Panc1 (cell line): ENCODE measurements at regions not wholly inside any gene's neighbourhood (a gene's known extent, or its start where the extent isn't known, plus 50 kb on each side); places are given as distances from the start of the nearest gene placed in this dataset.

Experiments
- ATAC-seq: fragments of 200-7000 bp; cut with Tn5 transposase; 2 replicates; pipeline ENCODE4 v1.9.1; 2020; ENCODE audit warnings: mild to moderate bottlenecking, moderate library complexity
- BruUV-seq: library from RNA; stranded (reverse); fragments of 400-500 nt; replicated peaks from 2 replicates; lab custom pipeline; 2021; lab: Mats Ljungman, UMichigan
- CTCF ChIA-PET: fragments of 300-600 bp; sonication (Branson Sonifier 250); formaldehyde crosslinking; loops from one replicate; lab custom pipeline; 2022; ENCODE audit warnings: antibody characterized with exemption; lab: Charles Lee
- POLR2A ChIA-PET: fragments of 300-600 bp; sonication (Branson Sonifier 250); formaldehyde crosslinking; loops from one replicate; lab custom pipeline; 2022; ENCODE audit warnings: antibody characterized with exemption; lab: Charles Lee
- DNase-seq: peaks from one replicate; pipeline ENCODE4 v3.0.0-alpha.2; 2010; ENCODE audit warnings: low read depth, low spot score
- H3K27ac ChIP-seq: 2 replicates; pipeline ENCODE4 v1.5.1; 2011; ENCODE audit warnings: mild to moderate bottlenecking, low read length, inconsistent platforms
- H3K27me3 ChIP-seq: fragments of 200-500 bp; sonication (Bioruptor generic); 2 replicates; pipeline ENCODE4 v1.6.0; 2014; ENCODE audit warnings: low read length, inconsistent platforms; ENCODE audit not compliant: control insufficient read depth, insufficient read depth
- H3K36me3 ChIP-seq: fragments of 200-500 bp; sonication (Bioruptor generic); 2 replicates; pipeline ENCODE4 v1.5.1; 2014; ENCODE audit warnings: inconsistent platforms, mild to moderate bottlenecking, low read length, moderate library complexity; ENCODE audit not compliant: control insufficient read depth, insufficient read depth
- H3K4me1 ChIP-seq: 2 replicates; pipeline ENCODE4 v1.5.1; 2011; ENCODE audit warnings: inconsistent platforms, mild to moderate bottlenecking, low read length, moderate library complexity; ENCODE audit not compliant: control insufficient read depth, insufficient read depth
- H3K4me3 ChIP-seq, 2 experiments: 2 replicates each; pipeline ENCODE4 v1.5.1; 2011 to 2012; ENCODE audit warnings: low read depth in 2 of 2, low read length in 2 of 2, mild to moderate bottlenecking in 2 of 2, inconsistent platforms in 1 of 2, moderate library complexity in 1 of 2
- H3K9me3 ChIP-seq: fragments of 200-500 bp; sonication (Bioruptor generic); 2 replicates; pipeline ENCODE4 v1.5.1; 2014; ENCODE audit warnings: low read depth, mild to moderate bottlenecking, inconsistent platforms, low read length, moderate library complexity; ENCODE audit not compliant: control insufficient read depth, insufficient read depth
- CTCF ChIP-seq: fragments of 450-650 bp; IDR thresholded peaks from 2 replicates; pipeline ENCODE4 v1.5.1; 2017; ENCODE audit warnings: mild to moderate bottlenecking
- POLR2AphosphoS5 ChIP-seq: IDR thresholded peaks from 2 replicates; pipeline ENCODE4 v1.6.1; 2012; ENCODE audit warnings: mild to moderate bottlenecking, low read depth, low read length, moderate library complexity
- REST ChIP-seq, 2 experiments: IDR thresholded peaks; 2 replicates each; pipeline ENCODE4 v1.6.1; 2011 to 2012; ENCODE audit warnings: low read depth in 2 of 2, control low read depth in 1 of 2, low read length in 1 of 2, mild to moderate bottlenecking in 1 of 2, moderate library complexity in 1 of 2; ENCODE audit not compliant: insufficient read depth in 1 of 2
- SIN3A ChIP-seq: IDR thresholded peaks from 2 replicates; pipeline ENCODE4 v1.6.1; 2012; ENCODE audit warnings: low read depth, mild to moderate bottlenecking, low read length, moderate library complexity, borderline replicate concordance; ENCODE audit not compliant: insufficient read depth
- TCF7L2 ChIP-seq: IDR thresholded peaks from 2 replicates; pipeline ENCODE4 v1.6.1; 2011; ENCODE audit warnings: mild to moderate bottlenecking, low read depth, low read length, inconsistent platforms
- in situ Hi-C: cut with HindIII; loops from 2 replicates; pipeline ENCODE4 v1.10.0; 2016; ENCODE audit warnings: low sequenced_read_pairs, low pct_unique_long_range_greater_than_20kb
- intact Hi-C: fragments of 100-400 bp; cut with micrococcal nuclease; formaldehyde crosslinking; loops from one replicate; pipeline ENCODE4 v1.10.0; 2022; ENCODE audit not compliant: unreplicated experiment

GRCh38 chr2:204321910-204322751, 223.1 kb upstream of the PARD3B start:
- in situ Hi-C loops (no loop called here), intact Hi-C loops (no loop called here)
- ChIA-PET CTCF (no interaction called here), POLR2A (no interaction called here)
- BruUV-seq = no TSS peak
- H3K4me3 ChIP-seq = no peak overlapping the region
- no peaks in the 10 kb centered on the region for H3K27me3 ChIP-seq
- TF ChIP-seq CTCF (no peak), TCF7L2 (no peak), REST (IDR thresholded peaks at IDR 0.05; ENCODE audit: insufficient read depth in 1 of 2, low read depth in 2 of 2, low read length in 1 of 2) (no peak), POLR2AphosphoS5 (no peak), SIN3A (no peak)
- no peaks in the 10 kb centered on the region for H3K4me1 ChIP-seq
- no peak for ATAC-seq
- no peak for DNase-seq
- H3K27ac ChIP-seq = no peak overlapping the region
- H3K9me3 ChIP-seq = no peaks in the 10 kb centered on the region
- H3K36me3 ChIP-seq = no peaks in the 10 kb centered on the region

- intact Hi-C loops = loop anchor here (2.0 to 5.0 kb wide), 2 partner anchors 367 to 1357 kb away; partner anchors contain the start of gene NRP2
- POLR2A ChIA-PET = no interaction called here
- CTCF ChIA-PET = no interaction called here
- Histone ChIP-seq H3K27me3 (no peaks in the 10 kb centered on the region), H3K9me3 (no peaks in the 10 kb centered on the region), H3K4me1 (no peaks in the 10 kb centered on the region), H3K4me3 (no peak overlapping the region), H3K36me3 (no peaks in the 10 kb centered on the region), H3K27ac (no peak overlapping the region)
- in situ Hi-C loops = no loop called here
- TF ChIP-seq SIN3A (no peak), CTCF (peak; percentile 85), POLR2AphosphoS5 (no peak)
- ATAC-seq (peak; percentile 90), DNase-seq (peak; percentile 47)
- no TSS peak for BruUV-seq
Observed at GRCh38 chr2:204325468-204325867, 219.8 kb upstream of the PARD3B start.
